ENCODE measurements at regions not wholly inside any gene's neighbourhood (a gene's known extent, or its start where the extent isn't known, plus 50 kb on each side); places are given as distances from the start of the nearest gene placed in this dataset.
"Not testable (repeated sequence)": the region's sequence is repeated elsewhere in the genome, so short reads cannot be mapped to it uniquely, and the experiment has no call there.

DNA sequence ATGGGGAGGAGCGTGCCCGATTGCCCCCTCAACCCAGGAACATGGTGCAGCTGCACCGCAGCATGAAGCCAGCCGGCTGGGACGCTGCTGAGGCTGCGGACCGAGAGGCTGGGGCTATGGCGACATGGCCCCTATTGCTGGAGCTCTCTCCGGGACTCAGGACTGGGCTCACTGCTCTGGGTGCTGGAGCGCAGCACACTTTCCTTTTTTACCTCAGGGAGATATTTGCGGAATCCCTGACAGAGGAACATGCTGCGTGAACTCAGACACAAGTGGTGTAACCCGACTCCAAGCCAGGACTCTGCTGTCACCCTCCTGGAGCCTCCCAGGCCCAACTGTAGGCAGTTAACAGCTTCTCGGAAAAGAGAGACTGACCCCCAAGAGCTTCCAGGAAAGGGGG is 137.2 kb upstream of the NBPF9 start:
- TF ChIP-seq, protein P1, sequence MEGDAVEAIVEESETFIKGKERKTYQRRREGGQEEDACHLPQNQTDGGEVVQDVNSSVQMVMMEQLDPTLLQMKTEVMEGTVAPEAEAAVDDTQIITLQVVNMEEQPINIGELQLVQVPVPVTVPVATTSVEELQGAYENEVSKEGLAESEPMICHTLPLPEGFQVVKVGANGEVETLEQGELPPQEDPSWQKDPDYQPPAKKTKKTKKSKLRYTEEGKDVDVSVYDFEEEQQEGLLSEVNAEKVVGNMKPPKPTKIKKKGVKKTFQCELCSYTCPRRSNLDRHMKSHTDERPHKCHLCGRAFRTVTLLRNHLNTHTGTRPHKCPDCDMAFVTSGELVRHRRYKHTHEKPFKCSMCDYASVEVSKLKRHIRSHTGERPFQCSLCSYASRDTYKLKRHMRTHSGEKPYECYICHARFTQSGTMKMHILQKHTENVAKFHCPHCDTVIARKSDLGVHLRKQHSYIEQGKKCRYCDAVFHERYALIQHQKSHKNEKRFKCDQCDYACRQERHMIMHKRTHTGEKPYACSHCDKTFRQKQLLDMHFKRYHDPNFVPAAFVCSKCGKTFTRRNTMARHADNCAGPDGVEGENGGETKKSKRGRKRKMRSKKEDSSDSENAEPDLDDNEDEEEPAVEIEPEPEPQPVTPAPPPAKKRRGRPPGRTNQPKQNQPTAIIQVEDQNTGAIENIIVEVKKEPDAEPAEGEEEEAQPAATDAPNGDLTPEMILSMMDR (IDR thresholded peaks at IDR 0.05; ENCODE audit: control extremely low read depth in 1 of 3, insufficient read depth in 1 of 3, low read depth in 1 of 3, low read length in 3 of 3): not testable (repeated sequence)
- TF ChIP-seq CREB1 (IDR thresholded peaks at IDR 0.05); SP2 (IDR thresholded peaks at IDR 0.05; ENCODE audit: low read length); CEBPB (IDR thresholded peaks at IDR 0.05; ENCODE audit: low read depth, low read length); TCF12 (IDR thresholded peaks at IDR 0.05; ENCODE audit: low read depth, low read length); EP300 (IDR thresholded peaks at IDR 0.05; ENCODE audit: borderline replicate concordance in 1 of 2, low read depth in 2 of 2, low read length in 2 of 2); POLR2AphosphoS5 (IDR thresholded peaks at IDR 0.05; ENCODE audit: low read depth, low read length); JUN (IDR thresholded peaks at IDR 0.05; ENCODE audit: low read depth, low read length): not testable (repeated sequence)
